B cell (primary cell): ENCODE measurements at regions not wholly inside any gene's neighbourhood (a gene's known extent, or its start where the extent isn't known, plus 50 kb on each side); places are given as distances from the start of the nearest gene placed in this dataset.

ENCODE experiments used
- ATAC-seq: fragments of 200-7000 bp; cut with Tn5 transposase; one replicate; pipeline ENCODE4 v1.10.0; 2021; ENCODE audit warnings: low read depth, mild to moderate bottlenecking, moderate number of reproducible peaks, moderate library complexity
- CTCF ChIA-PET: fragments of 350-600 bp; sonication (Branson Sonifier 250); formaldehyde crosslinking; loops from one replicate; lab custom pipeline; 2021; ENCODE audit warnings: antibody characterized with exemption, inconsistent platforms; lab: Charles Lee
- POLR2A ChIA-PET: fragments of 350-600 bp; sonication (Branson Sonifier 250); formaldehyde crosslinking; loops from one replicate; lab custom pipeline; 2021; ENCODE audit warnings: antibody characterized with exemption; lab: Charles Lee
- DNase-seq: peaks from one replicate; pipeline ENCODE4 v3.0.0; 2013
- H2AFZ ChIP-seq: 2 replicates; pipeline ENCODE4 v1.6.1; 2012; ENCODE audit warnings: mild to moderate bottlenecking, low read depth, low read length; ENCODE audit not compliant: insufficient read depth, poor library complexity, severe bottlenecking
- H3K27ac ChIP-seq, 2 donors: 1 replicate in 1 of 2; 2 replicates in 1 of 2; pipeline ENCODE4 v1.5.1; 2012 to 2013; ENCODE audit warnings: low read length in 2 of 2, mild to moderate bottlenecking in 2 of 2, moderate library complexity in 1 of 2
- H3K27me3 ChIP-seq, 4 experiments: fragments of 200-600 bp in 1 of 4; sonication (generic) in 1 of 4; replicated peaks in 1 of 4; 1 replicate in 2 of 4; 2 replicates in 2 of 4; pipeline versions ENCODE4 v1.6.1 to v1.7.0; 2013 to 2016; ENCODE audit warnings: low read length in 3 of 4, mild to moderate bottlenecking in 2 of 4, mixed read lengths in 1 of 4, moderate library complexity in 1 of 4; ENCODE audit not compliant: insufficient read depth in 4 of 4, control insufficient read depth in 3 of 4; ENCODE audit errors: control extremely low read depth in 1 of 4
- H3K36me3 ChIP-seq, 2 experiments: replicated peaks in 1 of 2; 1 replicate in 1 of 2; 2 replicates in 1 of 2; pipeline versions ENCODE4 v1.6.1 to v1.7.1; 2013; ENCODE audit warnings: low read length in 1 of 2; ENCODE audit not compliant: insufficient read depth in 2 of 2, control insufficient read depth in 1 of 2; ENCODE audit errors: control extremely low read depth in 1 of 2, extremely low read depth in 1 of 2
- H3K4me1 ChIP-seq, 2 donors: fragments of 200-600 bp in 1 of 2; sonication (generic) in 1 of 2; 1 replicate in 1 of 2; 2 replicates in 1 of 2; pipeline versions ENCODE4 v1.5.1 to v1.6.1; 2013 to 2017; ENCODE audit warnings: low read length in 2 of 2; ENCODE audit not compliant: control insufficient read depth in 2 of 2, insufficient read depth in 2 of 2
- H3K4me2 ChIP-seq: replicated peaks from 2 replicates; pipeline ENCODE3; 2012; ENCODE audit warnings: mild to moderate bottlenecking, low read depth, low read length; ENCODE audit not compliant: poor library complexity, severe bottlenecking
- H3K4me3 ChIP-seq, 5 experiments: fragments of 200-600 bp in 1 of 5; sonication (generic) in 1 of 5; 1 replicate in 3 of 5; 2 replicates in 2 of 5; pipeline versions ENCODE4 v1.5.1 to v1.7.0; 2011 to 2016; ENCODE audit warnings: low read length in 4 of 5, mild to moderate bottlenecking in 4 of 5, low read depth in 2 of 5, control low read depth in 1 of 5, moderate library complexity in 1 of 5; ENCODE audit not compliant: insufficient read depth in 1 of 5; ENCODE audit errors: control extremely low read depth in 1 of 5, extremely low read depth in 1 of 5
- H3K79me2 ChIP-seq: fragments of 200-600 bp; sonication (generic); one replicate; pipeline ENCODE4 v1.6.0; 2016; ENCODE audit warnings: low read length; ENCODE audit not compliant: control insufficient read depth, insufficient read depth
- H3K9ac ChIP-seq: fragments of 200-600 bp; sonication (generic); 2 replicates; pipeline ENCODE4 v1.6.1; 2017; ENCODE audit warnings: mild to moderate bottlenecking, low read length, moderate library complexity
- H3K9me3 ChIP-seq, 3 donors: one replicate each; pipeline versions ENCODE4 v1.6.1 to v1.7.1; 2013; ENCODE audit warnings: low read length in 2 of 3; ENCODE audit not compliant: control insufficient read depth in 2 of 3, insufficient read depth in 1 of 3; ENCODE audit errors: control extremely low read depth in 1 of 3
- H4K20me1 ChIP-seq: 2 replicates; pipeline ENCODE4 v1.6.0; 2012; ENCODE audit warnings: mild to moderate bottlenecking, low read length; ENCODE audit not compliant: insufficient read depth, control insufficient read depth, poor library complexity, severe bottlenecking
- H3K27ac Mint-ChIP-seq: one replicate; pipeline ENCODE4 v1.8.0; 2021; ENCODE audit warnings: mixed read lengths
- H3K27me3 Mint-ChIP-seq: one replicate; pipeline ENCODE4 v1.8.0; 2021; ENCODE audit warnings: mixed read lengths
- H3K4me1 Mint-ChIP-seq: one replicate; pipeline ENCODE4 v1.8.0; 2021; ENCODE audit warnings: mixed read lengths
- H3K4me3 Mint-ChIP-seq: one replicate; pipeline ENCODE4 v1.8.0; 2021; ENCODE audit warnings: mixed read lengths
- H3K9me3 Mint-ChIP-seq: one replicate; pipeline ENCODE4 v1.8.0; 2022; ENCODE audit warnings: mixed read lengths; ENCODE audit not compliant: insufficient read depth
- CTCF ChIP-seq: fragments of 200-600 bp; IDR thresholded peaks from one replicate; pipeline ENCODE4 v1.8.0; 2022; ENCODE audit warnings: antibody characterized with exemption, mild to moderate bottlenecking
- EZH2 ChIP-seq: IDR thresholded peaks from 2 replicates; pipeline ENCODE4 v1.6.1; 2012; ENCODE audit warnings: borderline replicate concordance, low read depth, mild to moderate bottlenecking, moderate library complexity, low read length; ENCODE audit not compliant: insufficient read depth, poor library complexity, severe bottlenecking
- WGBS: methylation state at CpG from one replicate; pipeline ENCODE4 v1.1.5; 2013; ENCODE audit warnings: missing lambda C conversion rate; ENCODE audit not compliant: insufficient coverage; 5-methylcytosine and 5-hydroxymethylcytosine counted together
- intact Hi-C: fragments of 100-400 bp; cut with micrococcal nuclease; formaldehyde crosslinking; loops from one replicate; pipeline ENCODE4 v1.10.0; 2022

GRCh38 chr4:13705521-13706041 lies 78.1 kb upstream of the BOD1L1 start:
- Histone ChIP-seq H3K4me3 (no peak overlapping the region), H3K9me3 (peaks cover 0 to under 1% (median 0%) of the 10 kb centered on the region in 3 donors), H2AFZ (no peak overlapping the region), H3K27ac (no peak overlapping the region), H3K36me3 (no peaks in the 10 kb centered on the region), H3K79me2 (no peaks in the 10 kb centered on the region), H3K4me1 (no peaks in the 10 kb centered on the region), H3K27me3 (no peaks in the 10 kb centered on the region), H3K9ac (no peak overlapping the region), H3K4me2 (no peak overlapping the region), H4K20me1 (no peaks in the 10 kb centered on the region)
- Mint-ChIP-seq H3K9me3 (no peaks in the 10 kb centered on the region), H3K4me3 (no peak overlapping the region), H3K27me3 (peaks cover 6% of the 10 kb centered on the region), H3K27ac (no peak overlapping the region), H3K4me1 (peaks cover 3% of the 10 kb centered on the region)
- WGBS: 77% methylated on average over 9 of the region's 9 CpGs
- DNase-seq (no peak), ATAC-seq (no peak)
- POLR2A ChIA-PET: no interaction called here
- CTCF ChIA-PET: no interaction called here
- intact Hi-C loops: no loop called here
- TF ChIP-seq CTCF (no peak), EZH2 (no peak)

- peaks cover 6% of the 10 kb centered on the region for H3K27me3 Mint-ChIP-seq
- TF ChIP-seq EZH2 (no peak), CTCF (no peak)
- H3K4me3 Mint-ChIP-seq: no peak overlapping the region
Measured at GRCh38 chr4:13706120-13706519, 78.6 kb upstream of the BOD1L1 start.

More at GRCh38 chr4:13706120-13706519, 78.6 kb upstream of the BOD1L1 start:
- Mint-ChIP-seq H3K27ac (no peak overlapping the region), H3K9me3 (no peaks in the 10 kb centered on the region), H3K4me1 (peaks cover 3% of the 10 kb centered on the region)
- Histone ChIP-seq H3K4me3 (no peak overlapping the region), H3K79me2 (no peaks in the 10 kb centered on the region), H3K36me3 (no peaks in the 10 kb centered on the region), H3K9ac (no peak overlapping the region), H3K27me3 (no peaks in the 10 kb centered on the region), H3K4me2 (no peak overlapping the region), H3K9me3 (peaks cover 0 to 5% (median 0%) of the 10 kb centered on the region in 3 donors), H3K4me1 (no peaks in the 10 kb centered on the region), H4K20me1 (no peaks in the 10 kb centered on the region), H3K27ac (no peak overlapping the region), H2AFZ (no peak overlapping the region)
- ATAC-seq (no peak), DNase-seq (no peak)
- CTCF ChIA-PET: no interaction called here
- intact Hi-C loops: no loop called here
- POLR2A ChIA-PET: no interaction called here
